ENCODE measurements at regions not wholly inside any gene's neighbourhood (a gene's known extent, or its start where the extent isn't known, plus 50 kb on each side); places are given as distances from the start of the nearest gene placed in this dataset.

DNA sequence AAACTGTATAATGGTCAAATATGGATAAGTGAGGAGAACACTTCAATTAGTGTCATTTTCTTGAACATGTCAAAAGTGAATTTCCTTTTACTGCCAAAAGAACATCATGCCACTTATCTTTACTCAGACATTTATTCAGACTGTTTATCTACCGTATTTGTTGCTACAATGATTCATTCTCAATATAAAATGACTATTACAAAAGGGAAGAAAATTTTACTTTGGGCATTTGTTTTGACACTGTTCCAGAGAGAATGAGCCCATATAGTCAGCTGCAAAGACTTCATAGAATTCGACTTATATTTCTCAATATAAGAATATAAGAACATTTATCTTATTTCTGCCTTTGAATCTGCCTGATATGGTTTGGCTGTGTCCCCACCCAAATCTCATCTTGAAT is 1699.1 kb downstream of the BRINP3 start:
- TF ChIP-seq POLR2A (IDR thresholded peaks at IDR 0.05; ENCODE audit: low read depth, low read length) (no peak), TAF1 (IDR thresholded peaks at IDR 0.05; ENCODE audit: borderline replicate concordance, low read depth, low read length) (no peak), POLR2AphosphoS5 (IDR thresholded peaks at IDR 0.05; ENCODE audit: low read depth, low read length) (no peak)

Data from GM12892 (cell line).